Hepatocyte (in vitro differentiated cells): ENCODE measurements at regions not wholly inside any gene's neighbourhood (a gene's known extent, or its start where the extent isn't known, plus 50 kb on each side); places are given as distances from the start of the nearest gene placed in this dataset.

Experiments
- DNase-seq: peaks from one replicate; pipeline ENCODE4 v3.0.0-alpha.2; 2016; ENCODE audit warnings: low spot score
- H2AFZ ChIP-seq: fragments of 200-600 bp; sonication (generic); 2 replicates; pipeline ENCODE4 v1.6.0; 2016; ENCODE audit warnings: antibody characterized with exemption, mild to moderate bottlenecking
- H3K27ac ChIP-seq: fragments of 200-600 bp; sonication (generic); 2 replicates; pipeline ENCODE4 v1.5.1; 2016; ENCODE audit warnings: mild to moderate bottlenecking
- H3K27me3 ChIP-seq: fragments of 200-600 bp; sonication (generic); 2 replicates; pipeline ENCODE4 v1.6.1; 2016
- H3K36me3 ChIP-seq: fragments of 200-600 bp; sonication (generic); replicated peaks from 2 replicates; pipeline ENCODE4 v1.5.1; 2016; ENCODE audit warnings: low read depth; ENCODE audit not compliant: insufficient read depth
- H3K4me1 ChIP-seq: fragments of 200-600 bp; sonication (generic); 2 replicates; pipeline ENCODE4 v1.5.1; 2016; ENCODE audit warnings: mild to moderate bottlenecking, moderate library complexity; ENCODE audit not compliant: insufficient read depth
- H3K4me2 ChIP-seq: fragments of 200-600 bp; sonication (generic); 2 replicates; pipeline ENCODE4 v1.6.0; 2016
- H3K4me3 ChIP-seq: fragments of 200-600 bp; sonication (generic); 2 replicates; pipeline ENCODE4 v1.5.1; 2016; ENCODE audit warnings: mild to moderate bottlenecking
- H3K79me2 ChIP-seq: fragments of 200-600 bp; sonication (generic); 2 replicates; pipeline ENCODE4 v1.6.0; 2017; ENCODE audit warnings: mild to moderate bottlenecking
- H3K9me2 ChIP-seq: fragments of 200-600 bp; sonication (generic); replicated peaks from 2 replicates; pipeline ENCODE4 v1.6.0; 2017; ENCODE audit warnings: mild to moderate bottlenecking; ENCODE audit not compliant: insufficient read depth
- H3K9me3 ChIP-seq: fragments of 200-600 bp; sonication (generic); 2 replicates; pipeline ENCODE4 v1.5.1; 2016; ENCODE audit warnings: low read depth, mild to moderate bottlenecking
- H4K20me1 ChIP-seq: fragments of 200-600 bp; sonication (generic); 2 replicates; pipeline ENCODE4 v1.6.0; 2016; ENCODE audit warnings: mild to moderate bottlenecking; ENCODE audit not compliant: insufficient read depth, poor library complexity, severe bottlenecking
- EZH2 ChIP-seq: fragments of 200-600 bp; sonication (generic); IDR thresholded peaks from 2 replicates; pipeline ENCODE4 v1.6.1; 2016; ENCODE audit warnings: antibody characterized with exemption, mild to moderate bottlenecking, borderline replicate concordance
- EZH2phosphoT487 ChIP-seq: fragments of 200-600 bp; sonication (generic); IDR thresholded peaks from one replicate; pipeline ENCODE4 v1.6.1; 2018; ENCODE audit warnings: antibody characterized with exemption, mild to moderate bottlenecking, low read depth, moderate library complexity; ENCODE audit not compliant: unreplicated experiment, severe bottlenecking
- WGBS: methylation state at CpG from one replicate; pipeline ENCODE4 v1.1.6; 2016; ENCODE audit warnings: low lambda C conversion rate; ENCODE audit errors: missing lambda C conversion rate; 5-methylcytosine and 5-hydroxymethylcytosine counted together
- TF ChIP-seq, protein P1 (sequence below): fragments of 200-600 bp; sonication (generic); IDR thresholded peaks from 2 replicates; pipeline ENCODE4 v1.5.1; 2016; ENCODE audit warnings: antibody characterized with exemption, mild to moderate bottlenecking; ENCODE audit not compliant: poor library complexity

DNA sequence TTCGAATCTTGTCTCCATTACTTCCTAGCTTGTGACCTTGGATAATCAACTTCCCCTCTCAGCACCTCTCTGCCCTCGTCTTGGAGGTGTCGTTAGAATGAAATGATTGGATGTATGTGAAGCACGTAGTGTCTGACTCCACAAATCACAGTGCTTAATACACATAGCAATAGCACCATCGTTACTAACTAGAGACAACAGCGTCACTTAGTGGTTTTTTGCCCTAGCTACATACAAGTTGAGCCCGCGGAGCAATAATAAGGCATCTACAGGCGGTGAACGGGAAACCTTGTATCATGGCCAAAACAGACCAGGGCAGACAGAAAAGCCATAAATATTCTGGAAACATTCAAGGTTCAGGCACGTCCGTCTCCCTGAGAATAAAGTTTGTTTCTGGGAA is 154.9 kb downstream of the ASCL4 start:
- Histone ChIP-seq H3K27me3 (peaks cover 20% of the 10 kb centered on the region), H3K36me3 (no peaks in the 10 kb centered on the region), H4K20me1 (no peaks in the 10 kb centered on the region), H3K9me3 (no peaks in the 10 kb centered on the region), H3K4me1 (no peaks in the 10 kb centered on the region), H3K9me2 (no peaks in the 10 kb centered on the region), H3K79me2 (no peaks in the 10 kb centered on the region), H3K4me2 (no peak overlapping the region), H3K4me3 (no peak overlapping the region), H2AFZ (no peak overlapping the region), H3K27ac (no peak overlapping the region)
- WGBS = 40% methylated on average over 12 of the region's 12 CpGs
- peak; percentile 32 for DNase-seq
- TF ChIP-seq EZH2phosphoT487 (no peak), EZH2 (no peak)
- TF ChIP-seq, protein P1, sequence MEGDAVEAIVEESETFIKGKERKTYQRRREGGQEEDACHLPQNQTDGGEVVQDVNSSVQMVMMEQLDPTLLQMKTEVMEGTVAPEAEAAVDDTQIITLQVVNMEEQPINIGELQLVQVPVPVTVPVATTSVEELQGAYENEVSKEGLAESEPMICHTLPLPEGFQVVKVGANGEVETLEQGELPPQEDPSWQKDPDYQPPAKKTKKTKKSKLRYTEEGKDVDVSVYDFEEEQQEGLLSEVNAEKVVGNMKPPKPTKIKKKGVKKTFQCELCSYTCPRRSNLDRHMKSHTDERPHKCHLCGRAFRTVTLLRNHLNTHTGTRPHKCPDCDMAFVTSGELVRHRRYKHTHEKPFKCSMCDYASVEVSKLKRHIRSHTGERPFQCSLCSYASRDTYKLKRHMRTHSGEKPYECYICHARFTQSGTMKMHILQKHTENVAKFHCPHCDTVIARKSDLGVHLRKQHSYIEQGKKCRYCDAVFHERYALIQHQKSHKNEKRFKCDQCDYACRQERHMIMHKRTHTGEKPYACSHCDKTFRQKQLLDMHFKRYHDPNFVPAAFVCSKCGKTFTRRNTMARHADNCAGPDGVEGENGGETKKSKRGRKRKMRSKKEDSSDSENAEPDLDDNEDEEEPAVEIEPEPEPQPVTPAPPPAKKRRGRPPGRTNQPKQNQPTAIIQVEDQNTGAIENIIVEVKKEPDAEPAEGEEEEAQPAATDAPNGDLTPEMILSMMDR = peak; percentile 31

DNA sequence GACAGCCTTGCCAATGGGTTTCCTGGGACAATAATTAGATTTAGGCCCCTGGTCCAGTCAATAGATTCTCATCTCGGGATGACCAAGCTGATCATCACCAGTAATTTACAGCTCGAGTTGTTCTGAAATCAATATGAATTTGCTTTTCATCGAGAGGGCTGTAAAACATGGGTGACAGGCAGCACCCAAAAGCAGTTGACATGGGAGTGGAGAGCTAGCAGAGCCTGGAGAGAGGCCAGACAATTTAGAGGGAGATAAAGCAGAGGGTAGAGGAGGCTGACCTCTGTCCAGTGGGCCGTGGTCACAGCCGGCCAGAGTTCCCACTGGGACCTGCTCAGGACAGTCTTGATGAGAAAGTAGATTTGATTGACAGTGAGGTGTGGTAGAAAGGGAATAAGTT is 157.3 kb downstream of the ASCL4 start:
- H3K27me3 ChIP-seq = peaks cover 20% of the 10 kb centered on the region
- H3K4me3 ChIP-seq = no peak overlapping the region
- 79% methylated on average over 5 of the region's 5 CpGs for WGBS
- no peaks in the 10 kb centered on the region for H4K20me1 ChIP-seq
- H3K9me2 ChIP-seq = no peaks in the 10 kb centered on the region
- no peaks in the 10 kb centered on the region for H3K79me2 ChIP-seq
- H3K4me1 ChIP-seq = no peaks in the 10 kb centered on the region
- no peak overlapping the region for H3K27ac ChIP-seq
- TF ChIP-seq, protein P1 = no peak
- TF ChIP-seq EZH2phosphoT487 = no peak
- no peak for TF ChIP-seq EZH2
- H3K9me3 ChIP-seq = no peaks in the 10 kb centered on the region
- H2AFZ ChIP-seq = no peak overlapping the region
- H3K36me3 ChIP-seq = no peaks in the 10 kb centered on the region
- H3K4me2 ChIP-seq = no peak overlapping the region
- no peak for DNase-seq

DNA sequence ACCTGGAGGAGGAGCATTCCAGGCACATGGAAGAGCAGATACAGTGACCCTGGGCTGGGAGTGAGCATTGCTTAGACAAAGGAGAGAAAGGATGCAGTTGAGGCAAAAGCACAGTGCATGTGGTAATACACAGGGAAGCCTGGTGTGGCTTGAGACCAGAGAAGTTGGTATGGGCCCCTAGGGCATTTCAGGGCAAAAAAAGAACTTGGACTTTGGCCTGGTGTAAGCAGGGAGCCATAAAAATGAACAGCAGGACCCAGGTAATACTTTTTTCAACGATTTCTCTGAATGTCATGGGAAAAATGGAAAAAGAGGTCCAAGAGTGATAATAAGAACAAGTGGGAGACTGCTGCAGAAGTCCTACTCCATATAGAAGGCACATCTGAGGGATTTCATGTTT is 163.9 kb downstream of the ASCL4 start:
- Histone ChIP-seq H3K36me3 (no peaks in the 10 kb centered on the region), H4K20me1 (no peaks in the 10 kb centered on the region), H3K9me2 (no peaks in the 10 kb centered on the region), H3K27ac (no peak overlapping the region), H2AFZ (no peak overlapping the region), H3K4me3 (no peak overlapping the region), H3K4me2 (no peak overlapping the region), H3K79me2 (no peaks in the 10 kb centered on the region), H3K4me1 (peaks cover 3% of the 10 kb centered on the region), H3K9me3 (no peaks in the 10 kb centered on the region), H3K27me3 (peaks cover 8% of the 10 kb centered on the region)
- peak; percentile 37 for DNase-seq
- TF ChIP-seq EZH2phosphoT487 = no peak
- 63% methylated on average over 1 of the region's 1 CpG for WGBS

DNA sequence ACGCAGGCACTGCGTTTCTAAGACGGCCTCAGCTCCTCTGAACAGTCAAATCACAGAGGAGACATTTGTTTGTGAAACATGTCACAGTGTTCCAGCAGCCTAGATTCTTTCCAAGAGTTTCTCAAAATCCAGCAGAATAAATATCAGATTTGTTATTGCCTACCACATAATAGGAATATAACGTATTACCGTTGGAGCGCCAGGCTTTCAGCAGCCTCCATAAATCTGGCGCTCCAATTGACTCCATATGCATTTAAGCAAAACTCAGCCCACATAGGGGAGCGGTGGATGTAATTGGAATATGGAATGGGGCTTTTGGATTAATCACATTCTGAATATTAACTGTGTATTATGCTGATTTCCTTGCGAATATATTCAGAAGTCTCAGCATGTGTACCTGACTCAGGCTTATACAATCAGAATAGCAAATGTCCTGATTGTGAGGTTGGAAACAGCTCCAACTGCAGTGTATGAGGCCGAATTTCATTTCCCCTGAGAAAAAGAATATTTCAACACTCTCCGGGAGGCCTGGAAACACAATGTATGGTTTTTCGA is 174.0 kb downstream of the ASCL4 start:
- no peak overlapping the region for H3K4me2 ChIP-seq
- no peaks in the 10 kb centered on the region for H3K4me1 ChIP-seq
- no peaks in the 10 kb centered on the region for H3K9me3 ChIP-seq
- H3K9me2 ChIP-seq = no peaks in the 10 kb centered on the region
- no peaks in the 10 kb centered on the region for H4K20me1 ChIP-seq
- TF ChIP-seq, protein P1 = no peak
- TF ChIP-seq EZH2 (no peak), EZH2phosphoT487 (no peak)
- no peak overlapping the region for H2AFZ ChIP-seq
- DNase-seq = no peak
- no peaks in the 10 kb centered on the region for H3K36me3 ChIP-seq
- no peak overlapping the region for H3K27ac ChIP-seq
- H3K79me2 ChIP-seq = no peaks in the 10 kb centered on the region
- H3K27me3 ChIP-seq = peaks cover 27% of the 10 kb centered on the region
- H3K4me3 ChIP-seq = no peak overlapping the region
- WGBS = 81% methylated on average over 12 of the region's 12 CpGs
